MM.1S (cell line): ENCODE measurements at regions not wholly inside any gene's neighbourhood (a gene's known extent, or its start where the extent isn't known, plus 50 kb on each side); places are given as distances from the start of the nearest gene placed in this dataset.

ENCODE experiments used
- DNase-seq: peaks from one replicate; pipeline ENCODE4 v3.0.0-alpha.2; 2015
- H2AFZ ChIP-seq: fragments of 300-600 bp; sonication (generic); 2 replicates; pipeline ENCODE4 v1.6.0; 2016; ENCODE audit warnings: antibody characterized with exemption, low read length
- H3F3A ChIP-seq: fragments of 300-600 bp; sonication (generic); 2 replicates; pipeline ENCODE4 v1.6.1; 2016; ENCODE audit warnings: mild to moderate bottlenecking, antibody characterized with exemption, low read length, moderate library complexity, mixed read lengths; ENCODE audit not compliant: insufficient read depth
- H3K27ac ChIP-seq: fragments of 300-600 bp; sonication (generic); 2 replicates; pipeline ENCODE4 v1.5.1; 2016; ENCODE audit warnings: mild to moderate bottlenecking, low read length
- H3K27me3 ChIP-seq: fragments of 300-600 bp; sonication (generic); replicated peaks from 2 replicates; pipeline ENCODE4 v1.6.0; 2016; ENCODE audit warnings: low read length; ENCODE audit not compliant: insufficient read depth
- H3K36me3 ChIP-seq: fragments of 300-600 bp; sonication (generic); replicated peaks from 2 replicates; pipeline ENCODE4 v1.6.1; 2016; ENCODE audit warnings: mild to moderate bottlenecking, low read length, mixed read lengths; ENCODE audit not compliant: insufficient read depth
- H3K4me1 ChIP-seq: fragments of 300-600 bp; sonication (generic); 2 replicates; pipeline ENCODE4 v1.6.1; 2016; ENCODE audit warnings: low read length, mixed read lengths
- H3K4me2 ChIP-seq: fragments of 300-600 bp; sonication (generic); 2 replicates; pipeline ENCODE4 v1.6.0; 2016; ENCODE audit warnings: low read depth, low read length
- H3K4me3 ChIP-seq: fragments of 300-600 bp; sonication (generic); 2 replicates; pipeline ENCODE4 v1.5.1; 2016; ENCODE audit warnings: low read length, mixed read lengths
- H3K79me2 ChIP-seq: fragments of 300-600 bp; sonication (generic); 2 replicates; pipeline ENCODE4 v1.6.1; 2016; ENCODE audit warnings: mixed run types, low read length, mixed read lengths
- H3K9ac ChIP-seq: fragments of 300-600 bp; sonication (generic); 2 replicates; pipeline ENCODE4 v1.6.1; 2016; ENCODE audit warnings: low read length, mixed read lengths
- H3K9me2 ChIP-seq: fragments of 300-600 bp; sonication (generic); replicated peaks from 2 replicates; pipeline ENCODE4 v1.6.1; 2016; ENCODE audit warnings: mild to moderate bottlenecking, low read length, mixed read lengths; ENCODE audit not compliant: insufficient read depth
- H3K9me3 ChIP-seq: fragments of 300-600 bp; sonication (generic); replicated peaks from 2 replicates; pipeline ENCODE4 v1.6.1; 2016; ENCODE audit warnings: mild to moderate bottlenecking, low read length, mixed read lengths; ENCODE audit not compliant: insufficient read depth
- H4K20me1 ChIP-seq: fragments of 300-600 bp; sonication (generic); 2 replicates; pipeline ENCODE4 v1.6.1; 2016; ENCODE audit warnings: mild to moderate bottlenecking, low read length, moderate library complexity, mixed read lengths; ENCODE audit not compliant: insufficient read depth
- CTCF ChIP-seq: fragments of 300-600 bp; sonication (generic); IDR thresholded peaks from 2 replicates; pipeline ENCODE4 v1.5.1; 2016; ENCODE audit warnings: antibody characterized with exemption, low read length, mixed read lengths
- EZH2 ChIP-seq: fragments of 300-600 bp; sonication (generic); optimal IDR thresholded peaks from 2 replicates; pipeline ENCODE3; 2017; ENCODE audit warnings: low read depth, mild to moderate bottlenecking, antibody characterized with exemption, low read length, mixed read lengths
- EZH2phosphoT487 ChIP-seq: fragments of 300-600 bp; sonication (generic); IDR thresholded peaks from 2 replicates; pipeline ENCODE4 v1.6.1; 2018; ENCODE audit warnings: antibody characterized with exemption, low read length

GRCh38 chr3:69605867-69606266 is 133.4 kb upstream of the MITF start:
- Histone ChIP-seq H3K9me2 (no peaks in the 10 kb centered on the region), H4K20me1 (no peaks in the 10 kb centered on the region), H3K9me3 (no peaks in the 10 kb centered on the region), H3K4me1 (no peaks in the 10 kb centered on the region), H3F3A (no peaks in the 10 kb centered on the region), H3K27me3 (no peaks in the 10 kb centered on the region), H3K4me2 (no peak overlapping the region), H3K79me2 (no peaks in the 10 kb centered on the region), H2AFZ (no peak overlapping the region), H3K36me3 (no peaks in the 10 kb centered on the region), H3K4me3 (no peak overlapping the region), H3K9ac (no peak overlapping the region), H3K27ac (no peak overlapping the region)
- DNase-seq = no peak
- TF ChIP-seq CTCF (no peak), EZH2phosphoT487 (no peak), EZH2 (no peak)

GRCh38 chr3:69604735-69605450 is 134.4 kb upstream of the MITF start:
- no peak overlapping the region for H3K9ac ChIP-seq
- no peaks in the 10 kb centered on the region for H4K20me1 ChIP-seq
- no peaks in the 10 kb centered on the region for H3K27me3 ChIP-seq
- H3K9me3 ChIP-seq = no peaks in the 10 kb centered on the region
- H3K4me1 ChIP-seq = no peaks in the 10 kb centered on the region
- H3K36me3 ChIP-seq = no peaks in the 10 kb centered on the region
- H3K79me2 ChIP-seq = no peaks in the 10 kb centered on the region
- H3K4me2 ChIP-seq = no peak overlapping the region
- no peak overlapping the region for H2AFZ ChIP-seq
- no peak for TF ChIP-seq CTCF
- TF ChIP-seq EZH2 = no peak
- no peak for TF ChIP-seq EZH2phosphoT487
- H3K4me3 ChIP-seq = no peak overlapping the region
- H3K27ac ChIP-seq = no peak overlapping the region
- H3K9me2 ChIP-seq = no peaks in the 10 kb centered on the region
- no peak for DNase-seq
- no peaks in the 10 kb centered on the region for H3F3A ChIP-seq

GRCh38 chr3:69602112-69602511 is 137.2 kb upstream of the MITF start:
- Histone ChIP-seq H3K4me1 (no peaks in the 10 kb centered on the region), H3K27me3 (no peaks in the 10 kb centered on the region), H3K4me2 (no peak overlapping the region), H4K20me1 (no peaks in the 10 kb centered on the region), H3K79me2 (no peaks in the 10 kb centered on the region), H3K36me3 (no peaks in the 10 kb centered on the region), H3K9me3 (no peaks in the 10 kb centered on the region), H3K27ac (no peak overlapping the region), H3K9ac (no peak overlapping the region), H3F3A (no peaks in the 10 kb centered on the region), H2AFZ (no peak overlapping the region), H3K9me2 (no peaks in the 10 kb centered on the region), H3K4me3 (no peak overlapping the region)
- TF ChIP-seq CTCF = no peak
- no peak for DNase-seq
